Transverse colon (tissue), 4 donors: ENCODE measurements at regions not wholly inside any gene's neighbourhood (a gene's known extent, or its start where the extent isn't known, plus 50 kb on each side); places are given as distances from the start of the nearest gene placed in this dataset.

Source experiments
- POLR2A ChIP-seq: fragments of 450-650 bp; IDR thresholded peaks from one replicate; pipeline ENCODE4 v1.6.1; 2016; ENCODE audit warnings: antibody characterized with exemption, mild to moderate bottlenecking, moderate library complexity
- POLR2AphosphoS5 ChIP-seq, 3 donors: sonication (generic); formaldehyde crosslinking; IDR thresholded peaks; one replicate each; pipeline ENCODE4 v1.6.1; 2016; ENCODE audit warnings: antibody characterized with exemption in 3 of 3
- TF ChIP-seq, protein P1 (sequence below), 5 experiments: fragments of 200-600 bp in 3 of 5; fragments of 450-650 bp in 2 of 5; sonication (generic) in 3 of 5; IDR thresholded peaks; 1 replicate in 2 of 5; 2 replicates in 3 of 5; pipeline ENCODE4 v1.5.1; 2016 to 2017; ENCODE audit warnings: antibody characterized with exemption in 5 of 5, inconsistent platforms in 3 of 5, mild to moderate bottlenecking in 2 of 5, moderate library complexity in 1 of 5

DNA sequence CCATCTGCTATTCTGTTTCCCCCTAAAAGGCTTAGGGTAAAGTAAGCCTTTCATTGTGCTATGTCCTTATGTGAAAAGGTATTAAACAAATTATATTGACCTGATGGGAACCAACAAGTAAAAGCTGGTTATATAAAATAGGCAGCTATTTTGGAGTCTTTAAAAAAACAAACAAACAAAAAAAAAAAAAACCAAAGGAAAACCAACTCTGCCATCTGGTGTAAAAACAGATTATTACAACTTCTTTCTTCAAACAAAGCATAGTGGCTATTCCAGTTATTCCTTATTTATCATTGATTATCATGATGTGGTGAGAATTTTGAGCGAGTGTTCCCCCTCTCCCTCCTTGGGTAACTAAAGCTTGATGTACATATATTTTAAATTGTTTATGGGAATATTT, 122.3 kb upstream of the FHL2 start:
- TF ChIP-seq POLR2A (no peak), POLR2AphosphoS5 (IDR thresholded peaks at IDR 0.05) (no peak)
- TF ChIP-seq, protein P1, sequence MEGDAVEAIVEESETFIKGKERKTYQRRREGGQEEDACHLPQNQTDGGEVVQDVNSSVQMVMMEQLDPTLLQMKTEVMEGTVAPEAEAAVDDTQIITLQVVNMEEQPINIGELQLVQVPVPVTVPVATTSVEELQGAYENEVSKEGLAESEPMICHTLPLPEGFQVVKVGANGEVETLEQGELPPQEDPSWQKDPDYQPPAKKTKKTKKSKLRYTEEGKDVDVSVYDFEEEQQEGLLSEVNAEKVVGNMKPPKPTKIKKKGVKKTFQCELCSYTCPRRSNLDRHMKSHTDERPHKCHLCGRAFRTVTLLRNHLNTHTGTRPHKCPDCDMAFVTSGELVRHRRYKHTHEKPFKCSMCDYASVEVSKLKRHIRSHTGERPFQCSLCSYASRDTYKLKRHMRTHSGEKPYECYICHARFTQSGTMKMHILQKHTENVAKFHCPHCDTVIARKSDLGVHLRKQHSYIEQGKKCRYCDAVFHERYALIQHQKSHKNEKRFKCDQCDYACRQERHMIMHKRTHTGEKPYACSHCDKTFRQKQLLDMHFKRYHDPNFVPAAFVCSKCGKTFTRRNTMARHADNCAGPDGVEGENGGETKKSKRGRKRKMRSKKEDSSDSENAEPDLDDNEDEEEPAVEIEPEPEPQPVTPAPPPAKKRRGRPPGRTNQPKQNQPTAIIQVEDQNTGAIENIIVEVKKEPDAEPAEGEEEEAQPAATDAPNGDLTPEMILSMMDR (IDR thresholded peaks at IDR 0.05), result peak; percentile 53 to 79 (median 62)
